Effector memory CD8-positive, alpha-beta T cell (primary cell): ENCODE measurements at regions not wholly inside any gene's neighbourhood (a gene's known extent, or its start where the extent isn't known, plus 50 kb on each side); places are given as distances from the start of the nearest gene placed in this dataset.

Experiments used
- ATAC-seq: fragments of 150-1000 bp; cut with Tn5 transposase; replicated peaks from 2 replicates; pipeline ENCODE4 v1.10.0; 2021; ENCODE audit warnings: mild to moderate bottlenecking, moderate library complexity
- DNase-seq, 3 experiments: peaks; one replicate each; pipeline ENCODE4 v3.0.0; 2021
- H3K27ac Mint-ChIP-seq, 2 donors: one replicate each; pipeline ENCODE4 v1.8.0; 2022; ENCODE audit warnings: mild to moderate bottlenecking in 2 of 2, mixed read lengths in 2 of 2, moderate library complexity in 2 of 2
- H3K27me3 Mint-ChIP-seq, 2 donors: one replicate each; pipeline ENCODE4 v1.8.0; 2022; ENCODE audit warnings: mixed read lengths in 2 of 2
- H3K36me3 Mint-ChIP-seq: one replicate; pipeline ENCODE4 v1.8.0; 2022; ENCODE audit warnings: mild to moderate bottlenecking, moderate library complexity, mixed read lengths; ENCODE audit not compliant: insufficient read depth
- H3K4me1 Mint-ChIP-seq, 2 donors: one replicate each; pipeline ENCODE4 v1.8.0; 2022; ENCODE audit warnings: low read depth in 2 of 2, mixed read lengths in 2 of 2
- H3K4me3 Mint-ChIP-seq, 2 donors: one replicate each; pipeline ENCODE4 v1.8.0; 2022; ENCODE audit warnings: mild to moderate bottlenecking in 2 of 2, mixed read lengths in 2 of 2, moderate library complexity in 2 of 2
- H3K9me3 Mint-ChIP-seq, 2 donors: one replicate each; pipeline ENCODE4 v1.8.0; 2022; ENCODE audit warnings: mixed read lengths in 2 of 2

DNA sequence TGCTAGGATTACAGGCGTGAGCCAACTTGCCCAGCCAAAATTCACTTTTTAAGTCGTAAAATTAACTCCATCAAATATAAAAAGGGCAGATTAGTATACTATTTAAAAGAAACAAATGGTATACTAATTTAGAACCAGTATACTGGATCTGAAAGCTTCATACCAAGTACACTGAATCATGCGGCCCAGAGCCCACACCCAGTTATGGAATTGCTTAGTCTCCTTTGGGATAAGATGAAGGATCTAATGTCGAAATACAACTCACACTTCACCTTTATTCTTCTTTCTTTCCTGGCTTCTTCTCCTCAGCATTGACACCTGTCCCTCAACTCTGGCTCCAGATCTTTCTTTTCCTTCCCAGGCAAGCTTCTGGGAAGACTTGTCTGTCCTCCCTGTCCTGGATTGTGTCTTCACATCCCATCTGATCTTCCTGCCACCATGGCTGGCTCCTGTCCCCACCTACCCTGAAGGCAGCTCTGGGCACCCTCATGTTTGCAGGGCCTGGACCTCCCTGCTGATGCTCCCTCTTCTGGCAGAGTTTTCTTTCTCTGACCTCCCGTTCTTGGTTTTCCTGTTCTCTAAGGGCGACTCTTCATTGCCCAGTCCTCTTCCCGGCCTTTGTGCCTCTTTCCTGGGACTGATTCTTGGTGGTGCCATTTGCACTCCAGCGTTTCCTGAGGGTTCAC lies 57.8 kb upstream of the CTBP2 start:
- peaks cover 28 to 55% of the 10 kb centered on the region in 2 donors for H3K27me3 Mint-ChIP-seq
- no peaks in the 10 kb centered on the region for H3K9me3 Mint-ChIP-seq
- DNase-seq = no peak
- H3K4me1 Mint-ChIP-seq = no peaks in the 10 kb centered on the region
- H3K4me3 Mint-ChIP-seq = no peak overlapping the region
- no peak for ATAC-seq
- H3K36me3 Mint-ChIP-seq = no peaks in the 10 kb centered on the region
- H3K27ac Mint-ChIP-seq = no peak overlapping the region

DNA sequence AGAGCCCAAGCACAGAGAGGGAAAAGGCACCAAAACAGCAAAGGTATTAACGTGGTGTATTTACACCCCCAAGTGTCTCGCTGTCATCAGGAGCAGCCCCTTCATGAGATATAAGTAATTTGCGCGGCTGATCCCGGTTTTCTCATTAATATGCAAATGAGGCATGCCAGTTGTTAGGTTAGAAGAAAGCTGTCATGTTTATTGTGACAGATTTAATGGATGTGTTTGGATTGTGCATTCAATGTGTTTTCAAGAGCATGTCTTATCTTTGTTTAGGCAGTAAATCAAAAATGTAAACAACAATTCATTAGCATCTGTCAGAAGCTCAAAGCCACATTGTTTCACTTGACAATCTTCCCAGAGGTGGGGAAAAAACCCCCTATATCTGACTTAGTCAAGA lies 56.5 kb upstream of the CTBP2 start:
- Mint-ChIP-seq H3K4me1 (no peaks in the 10 kb centered on the region), H3K27me3 (peaks cover 22 to 57% of the 10 kb centered on the region in 2 donors), H3K27ac (no peak overlapping the region), H3K4me3 (no peak overlapping the region), H3K36me3 (no peaks in the 10 kb centered on the region), H3K9me3 (no peaks in the 10 kb centered on the region)
- ATAC-seq = no peak
- no peak for DNase-seq

DNA sequence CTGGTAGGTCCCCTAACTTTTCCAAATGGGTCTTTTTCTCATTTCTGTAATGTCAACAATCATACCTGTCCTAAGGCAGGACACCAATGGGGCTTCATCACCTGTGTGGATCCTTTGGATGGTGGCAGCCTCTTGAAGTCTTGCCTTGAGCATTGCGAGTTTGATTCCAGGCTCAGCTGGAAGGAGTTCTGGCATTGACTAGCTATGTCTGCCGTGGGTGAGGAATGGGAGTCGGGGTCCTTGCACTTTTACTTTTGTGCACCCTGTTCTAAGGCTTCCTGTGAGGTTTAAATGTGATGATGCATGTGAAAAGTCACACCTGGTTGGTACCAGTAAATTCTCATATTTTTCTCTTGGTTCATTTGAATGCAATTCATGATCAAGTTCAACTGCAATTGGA lies 55.9 kb upstream of the CTBP2 start:
- no peak overlapping the region for H3K27ac Mint-ChIP-seq
- ATAC-seq = no peak
- peaks cover 18 to 51% of the 10 kb centered on the region in 2 donors for H3K27me3 Mint-ChIP-seq
- no peaks in the 10 kb centered on the region for H3K4me1 Mint-ChIP-seq
- H3K36me3 Mint-ChIP-seq = no peaks in the 10 kb centered on the region
- no peak overlapping the region for H3K4me3 Mint-ChIP-seq
- DNase-seq = no peak
- H3K9me3 Mint-ChIP-seq = no peaks in the 10 kb centered on the region

DNA sequence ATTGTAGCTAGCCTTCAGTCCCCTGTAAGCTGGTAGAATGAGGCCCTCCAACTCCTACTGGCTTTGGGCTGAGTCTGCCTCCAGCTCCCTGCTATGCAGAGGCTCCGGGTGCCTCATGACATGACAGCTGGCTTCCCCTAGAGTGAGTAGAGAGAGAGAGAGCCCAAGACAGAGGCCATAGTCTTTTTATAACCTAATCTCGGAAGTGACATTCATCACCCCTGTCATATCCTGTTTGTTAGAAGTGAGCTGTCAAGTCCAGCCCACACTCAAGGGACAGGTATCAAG lies 53.9 kb upstream of the CTBP2 start:
- DNase-seq (no peak), ATAC-seq (no peak)
- no peaks in the 10 kb centered on the region for H3K36me3 Mint-ChIP-seq
- no peak overlapping the region for H3K4me3 Mint-ChIP-seq
- H3K9me3 Mint-ChIP-seq = no peaks in the 10 kb centered on the region
- peaks cover 6 to 33% of the 10 kb centered on the region in 2 donors for H3K27me3 Mint-ChIP-seq
- H3K27ac Mint-ChIP-seq = no peak overlapping the region
- no peaks in the 10 kb centered on the region for H3K4me1 Mint-ChIP-seq

DNA sequence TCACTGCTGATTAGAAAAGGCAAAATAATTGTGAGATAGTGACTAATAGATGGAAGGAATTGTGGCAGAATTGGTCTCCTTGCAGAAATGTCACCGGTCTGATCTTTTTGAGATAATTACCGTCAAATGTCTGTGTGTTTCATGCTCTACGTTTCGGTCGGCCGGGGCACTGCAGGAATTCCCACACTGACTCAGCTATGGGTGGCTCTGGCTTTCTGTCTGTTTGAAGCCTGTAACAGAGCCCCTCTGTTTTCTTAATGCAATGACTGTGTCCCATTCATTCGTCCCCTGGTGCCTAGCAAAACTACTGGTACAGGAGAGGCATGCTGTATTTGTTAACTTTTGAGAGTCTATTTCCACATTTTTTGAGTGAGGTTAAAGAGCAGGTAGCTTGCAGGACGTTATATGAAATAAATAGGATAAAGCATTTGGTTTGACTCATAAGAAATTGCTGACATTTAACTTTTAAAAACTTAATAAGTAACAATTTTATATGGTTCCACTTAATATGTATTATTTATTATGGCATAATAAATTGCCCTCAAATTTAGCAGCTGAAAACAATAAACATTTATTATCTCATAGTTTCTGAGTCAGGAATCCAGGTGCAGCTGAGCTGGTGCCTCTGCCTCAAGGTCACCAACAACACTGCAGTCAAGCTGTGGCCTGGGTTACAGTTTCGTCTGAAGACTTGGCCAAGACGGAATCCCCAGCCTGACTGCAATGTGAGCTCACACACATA lies 53.3 kb upstream of the CTBP2 start:
- no peaks in the 10 kb centered on the region for H3K9me3 Mint-ChIP-seq
- H3K36me3 Mint-ChIP-seq = no peaks in the 10 kb centered on the region
- ATAC-seq (no peak), DNase-seq (no peak)
- no peak overlapping the region for H3K4me3 Mint-ChIP-seq
- H3K27me3 Mint-ChIP-seq = peaks cover under 1 to 33% of the 10 kb centered on the region in 2 donors
- no peaks in the 10 kb centered on the region for H3K4me1 Mint-ChIP-seq
- H3K27ac Mint-ChIP-seq = no peak overlapping the region

DNA sequence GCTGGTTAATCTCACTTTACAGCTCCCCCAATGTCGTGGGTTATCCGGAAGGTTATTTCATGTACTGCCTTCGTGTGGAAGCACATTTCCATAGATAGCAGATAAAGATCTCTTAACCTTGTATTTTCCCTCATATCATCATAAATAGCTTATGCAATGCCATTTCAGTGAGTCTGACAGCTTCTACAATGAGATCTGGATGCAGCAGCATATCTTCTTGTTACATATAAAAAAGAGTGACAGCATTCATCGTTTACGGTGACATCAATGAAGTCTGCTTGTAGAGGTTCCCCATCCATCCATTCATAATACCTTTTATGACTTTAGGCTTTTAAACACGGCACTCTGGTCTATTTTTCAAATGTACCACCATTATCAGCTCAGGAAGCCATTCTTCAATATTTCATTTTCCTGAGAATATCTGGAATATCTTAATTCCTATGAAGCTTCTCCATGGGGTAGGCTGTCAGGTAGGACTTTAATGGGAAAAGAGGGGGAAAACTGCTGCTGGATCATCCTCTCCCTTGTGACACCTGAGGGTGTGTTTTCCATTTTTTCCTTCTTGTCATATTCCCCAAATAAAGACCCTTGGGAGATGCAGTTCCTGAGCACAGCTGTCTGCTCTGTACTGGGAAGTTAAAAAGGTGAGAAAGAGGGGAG lies 51.9 kb upstream of the CTBP2 start:
- Mint-ChIP-seq H3K27ac (no peak overlapping the region), H3K9me3 (no peaks in the 10 kb centered on the region), H3K27me3 (peaks cover 0 to 34% of the 10 kb centered on the region in 2 donors), H3K4me3 (no peak overlapping the region), H3K4me1 (no peaks in the 10 kb centered on the region), H3K36me3 (no peaks in the 10 kb centered on the region)
- DNase-seq = no peak
- ATAC-seq = no peak
